HG03442 (cell line): ENCODE measurements at regions not wholly inside any gene's neighbourhood (a gene's known extent, or its start where the extent isn't known, plus 50 kb on each side); places are given as distances from the start of the nearest gene placed in this dataset.
"Not testable (repeated sequence)": the region's sequence is repeated elsewhere in the genome, so short reads cannot be mapped to it uniquely, and the experiment has no call there.

ENCODE experiments used
- ATAC-seq: cut with Tn5 transposase; IDR thresholded peaks from one replicate; pipeline ENCODE4 v1.9.1; 2021; ENCODE audit warnings: mild to moderate bottlenecking, moderate library complexity; ENCODE audit not compliant: unreplicated experiment

- no peak for ATAC-seq
These were observed 145.4 kb upstream of the FOXA2 start for GRCh38 chr20:22729616-22730236.

- ATAC-seq = no peak
These were observed 148.4 kb upstream of the FOXA2 start for GRCh38 chr20:22732751-22733150.

- ATAC-seq = not testable (repeated sequence)
These were observed 150.7 kb upstream of the FOXA2 start for GRCh38 chr20:22734946-22735647.

- no peak for ATAC-seq
These were observed 156.5 kb upstream of the FOXA2 start for GRCh38 chr20:22740829-22741228.

- ATAC-seq = no peak
These were observed 160.2 kb upstream of the FOXA2 start for GRCh38 chr20:22744341-22745193.

GRCh38 chr20:22745194-22745500 lies 160.8 kb upstream of the FOXA2 start:
- ATAC-seq = no peak

GRCh38 chr20:22746957-22747356 lies 162.6 kb upstream of the FOXA2 start:
- no peak for ATAC-seq

- no peak for ATAC-seq
These were observed 168.0 kb upstream of the FOXA2 start for GRCh38 chr20:22752324-22752723.

GRCh38 chr20:22757424-22758183 lies 173.2 kb upstream of the FOXA2 start:
- no peak for ATAC-seq

- no peak for ATAC-seq
These were observed 174.4 kb upstream of the FOXA2 start for GRCh38 chr20:22758815-22759214.

- ATAC-seq = no peak
These were observed 178.3 kb upstream of the FOXA2 start for GRCh38 chr20:22762576-22763256.

- ATAC-seq = no peak
These were observed 179.0 kb upstream of the FOXA2 start for GRCh38 chr20:22763257-22763906.

- no peak for ATAC-seq
These were observed 184.2 kb upstream of the FOXA2 start for GRCh38 chr20:22768266-22769178.

GRCh38 chr20:22770241-22770800 lies 185.9 kb upstream of the FOXA2 start:
- no peak for ATAC-seq

GRCh38 chr20:22771706-22772105 lies 187.3 kb upstream of the FOXA2 start:
- no peak for ATAC-seq

- no peak for ATAC-seq
These were observed 189.0 kb upstream of the FOXA2 start for GRCh38 chr20:22773344-22773743.

GRCh38 chr20:22775256-22775655 lies 190.9 kb upstream of the FOXA2 start:
- no peak for ATAC-seq

- no peak for ATAC-seq
These were observed 191.3 kb upstream of the FOXA2 start for GRCh38 chr20:22775671-22776139.

- ATAC-seq = no peak
These were observed 192.0 kb upstream of the FOXA2 start for GRCh38 chr20:22776369-22776768.
